H9 (cell line): ENCODE measurements at regions not wholly inside any gene's neighbourhood (a gene's known extent, or its start where the extent isn't known, plus 50 kb on each side); places are given as distances from the start of the nearest gene placed in this dataset.

Experiments
- DNase-seq: peaks from one replicate; pipeline ENCODE4 v3.0.0-alpha.2; 2017
- H2AFZ ChIP-seq: one replicate; pipeline ENCODE4 v1.6.1; 2013; ENCODE audit warnings: mild to moderate bottlenecking, low read length, control low read depth, moderate library complexity
- H2AK5ac ChIP-seq: 2 replicates; pipeline ENCODE4 v1.6.1; 2013; ENCODE audit warnings: low read length, control low read depth, mixed read lengths; ENCODE audit not compliant: insufficient read length
- H2BK120ac ChIP-seq: one replicate; pipeline ENCODE4 v1.6.1; 2013; ENCODE audit warnings: low read depth, mild to moderate bottlenecking, low read length, control low read depth, inconsistent platforms; ENCODE audit not compliant: poor library complexity, severe bottlenecking
- H2BK12ac ChIP-seq: 2 replicates; pipeline ENCODE4 v1.6.1; 2013; ENCODE audit warnings: low read length, control low read depth, mixed read lengths, low read depth; ENCODE audit not compliant: insufficient read length
- H2BK15ac ChIP-seq: 2 replicates; pipeline ENCODE4 v1.6.1; 2013; ENCODE audit warnings: low read depth, low read length, control low read depth
- H2BK20ac ChIP-seq: one replicate; pipeline ENCODE4 v1.6.1; 2013; ENCODE audit warnings: low read depth, mild to moderate bottlenecking, low read length, control low read depth, inconsistent platforms; ENCODE audit not compliant: poor library complexity, severe bottlenecking
- H2BK5ac ChIP-seq: 2 replicates; pipeline ENCODE4 v1.6.1; 2013; ENCODE audit warnings: low read length, control low read depth, mixed read lengths; ENCODE audit not compliant: insufficient read length
- H3K14ac ChIP-seq: 2 replicates; pipeline ENCODE4 v1.6.1; 2013; ENCODE audit warnings: low read length, control low read depth; ENCODE audit not compliant: insufficient read depth
- H3K18ac ChIP-seq: 2 replicates; pipeline ENCODE4 v1.6.1; 2013; ENCODE audit warnings: low read depth, mild to moderate bottlenecking, mixed read lengths, low read length, control low read depth; ENCODE audit not compliant: insufficient read length
- H3K23ac ChIP-seq: 2 replicates; pipeline ENCODE4 v1.6.1; 2013; ENCODE audit warnings: low read length, control low read depth, mixed read lengths, low read depth; ENCODE audit not compliant: insufficient read length
- H3K23me2 ChIP-seq: 2 replicates; pipeline ENCODE4 v1.6.1; 2013; ENCODE audit warnings: low read depth, mild to moderate bottlenecking, mixed read lengths, low read length, control low read depth; ENCODE audit not compliant: insufficient read length, poor library complexity, severe bottlenecking
- H3K27ac ChIP-seq: 2 replicates; pipeline ENCODE4 v1.5.1; 2013; ENCODE audit warnings: low read length, control low read depth, mixed read lengths, low read depth; ENCODE audit not compliant: insufficient read length
- H3K27me3 ChIP-seq: 2 replicates; pipeline ENCODE4 v1.6.1; 2013; ENCODE audit warnings: low read length, control low read depth, inconsistent platforms; ENCODE audit not compliant: insufficient read depth
- H3K4ac ChIP-seq: 2 replicates; pipeline ENCODE4 v1.6.1; 2013; ENCODE audit warnings: low read depth, mild to moderate bottlenecking, control low read depth, inconsistent platforms, low read length, moderate library complexity
- H3K4me1 ChIP-seq: 2 replicates; pipeline ENCODE4 v1.6.1; 2013; ENCODE audit warnings: low read length, control low read depth, inconsistent platforms; ENCODE audit not compliant: insufficient read depth
- H3K4me2 ChIP-seq: 2 replicates; pipeline ENCODE4 v1.6.1; 2013; ENCODE audit warnings: low read length, control low read depth, mixed read lengths; ENCODE audit not compliant: insufficient read length, insufficient read depth
- H3K56ac ChIP-seq: 2 replicates; pipeline ENCODE4 v1.6.1; 2013; ENCODE audit warnings: low read depth, mild to moderate bottlenecking, mixed read lengths, low read length, control low read depth; ENCODE audit not compliant: insufficient read length
- H3K79me1 ChIP-seq: 2 replicates; pipeline ENCODE4 v1.6.1; 2013; ENCODE audit warnings: low read depth, mild to moderate bottlenecking, moderate library complexity, low read length, control low read depth, inconsistent platforms; ENCODE audit not compliant: insufficient read depth, poor library complexity, severe bottlenecking
- H3K79me2 ChIP-seq: 2 replicates; pipeline ENCODE4 v1.6.1; 2013; ENCODE audit warnings: low read length, control low read depth, inconsistent platforms; ENCODE audit not compliant: insufficient read depth
- H3K9ac ChIP-seq: 2 replicates; pipeline ENCODE4 v1.6.1; 2013; ENCODE audit warnings: low read length, control low read depth, mixed read lengths; ENCODE audit not compliant: insufficient read length; ENCODE audit errors: extremely low read depth
- H3K9me3 ChIP-seq: one replicate; pipeline ENCODE4 v1.6.1; 2013; ENCODE audit warnings: low read depth, low read length, inconsistent platforms; ENCODE audit not compliant: control insufficient read depth
- H3T11ph ChIP-seq: one replicate; pipeline ENCODE4 v1.6.1; 2013; ENCODE audit warnings: mild to moderate bottlenecking, low read length, control low read depth, inconsistent platforms
- H4K20me1 ChIP-seq: one replicate; pipeline ENCODE4 v1.6.1; 2013; ENCODE audit not compliant: control insufficient read depth, insufficient read length, insufficient read depth
- H4K5ac ChIP-seq: 2 replicates; pipeline ENCODE4 v1.6.1; 2013; ENCODE audit warnings: low read depth, mild to moderate bottlenecking, mixed read lengths, low read length, control low read depth; ENCODE audit not compliant: insufficient read length
- H4K8ac ChIP-seq: replicated peaks from 2 replicates; pipeline ENCODE4 v1.6.1; 2013; ENCODE audit warnings: low read length, control low read depth, mixed read lengths, low read depth; ENCODE audit not compliant: insufficient read length
- H4K91ac ChIP-seq: 2 replicates; pipeline ENCODE4 v1.6.1; 2013; ENCODE audit warnings: low read depth, mild to moderate bottlenecking, moderate library complexity, mixed read lengths, low read length, control low read depth; ENCODE audit not compliant: insufficient read length
- H3K27ac Mint-ChIP-seq, 3 experiments: 2 replicates in 2 of 3; 3 replicates in 1 of 3; pipeline ENCODE4 v1.8.0; 2020 to 2021; ENCODE audit warnings: mixed read lengths in 3 of 3, mild to moderate bottlenecking in 1 of 3, moderate library complexity in 1 of 3
- H3K27me3 Mint-ChIP-seq: 2 replicates; pipeline ENCODE4 v1.8.0; 2021; ENCODE audit warnings: low read depth, mild to moderate bottlenecking, moderate library complexity, mixed read lengths
- H3K36me3 Mint-ChIP-seq, 3 experiments: 2 replicates in 2 of 3; 3 replicates in 1 of 3; pipeline ENCODE4 v1.8.0; 2020 to 2021; ENCODE audit warnings: low read depth in 3 of 3, mixed read lengths in 3 of 3; ENCODE audit not compliant: insufficient read depth in 1 of 3
- H3K4me1 Mint-ChIP-seq, 2 experiments: 2 replicates each; pipeline ENCODE4 v1.8.0; 2020; ENCODE audit warnings: mixed read lengths in 2 of 2
- H3K4me3 Mint-ChIP-seq, 2 experiments: 2 replicates in 1 of 2; 3 replicates in 1 of 2; pipeline ENCODE4 v1.8.0; 2020 to 2021; ENCODE audit warnings: mild to moderate bottlenecking in 2 of 2, mixed read lengths in 2 of 2, moderate library complexity in 1 of 2
- H3K9me3 Mint-ChIP-seq, 2 experiments: 2 replicates in 1 of 2; 3 replicates in 1 of 2; pipeline ENCODE4 v1.8.0; 2020; ENCODE audit warnings: mild to moderate bottlenecking in 2 of 2, mixed read lengths in 2 of 2, moderate library complexity in 1 of 2
- WGBS: extraction: QIAGEN DNeasy Blood & Tissue Kit; methylation state at CpG from one replicate; pipeline ENCODE4 v1.1.7; 2013; ENCODE audit warnings: missing lambda C conversion rate, low lambda C conversion rate, mixed read lengths; ENCODE audit not compliant: insufficient read length; ENCODE audit errors: extremely low coverage; 5-methylcytosine and 5-hydroxymethylcytosine counted together
- TF ChIP-seq, protein P1 (sequence below): fragments of 200-600 bp; sonication (generic); conservative IDR thresholded peaks from 3 replicates; pipeline ENCODE4 v1.8.0; 2021; ENCODE audit warnings: antibody characterized with exemption, mild to moderate bottlenecking

DNA sequence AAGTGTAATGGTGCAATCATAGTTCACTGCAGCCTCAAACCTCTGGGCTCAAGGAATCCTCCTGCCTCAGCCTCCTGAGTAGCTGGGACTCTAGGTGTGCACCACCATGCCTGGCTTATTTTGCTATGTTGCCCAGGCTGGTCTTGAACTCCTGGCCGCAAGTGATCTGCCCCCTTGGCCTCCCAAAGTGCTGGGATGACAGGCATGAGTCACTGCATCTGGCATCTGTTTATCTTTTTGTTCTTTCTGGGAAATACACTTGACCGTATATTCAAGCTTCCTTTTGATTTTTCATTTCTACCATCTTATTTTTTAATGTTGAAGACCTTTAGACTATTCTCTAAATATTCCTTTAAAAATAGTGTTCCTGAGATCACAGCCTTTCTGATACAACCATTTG, 82.4 kb upstream of the OSBPL8 start:
- peaks cover 0 to 3% of the 10 kb centered on the region in 2 experiments; a peak in 2 of 5 replicates for H3K9me3 Mint-ChIP-seq
- WGBS: no CpG with 5 or more reads among the region's 2 CpGs

More for the DNA sequence above, 82.4 kb upstream of the OSBPL8 start:
- no peak overlapping the region for H2BK12ac ChIP-seq
- H2BK5ac ChIP-seq: no peak overlapping the region
- no peaks in the 10 kb centered on the region for H3K27me3 Mint-ChIP-seq
- no peak overlapping the region for H3K18ac ChIP-seq
- no peak overlapping the region for H3K23ac ChIP-seq
- H3K36me3 Mint-ChIP-seq: no peaks in the 10 kb centered on the region
- no peak overlapping the region for H3T11ph ChIP-seq
- H3K4ac ChIP-seq: no peak overlapping the region
- no peak overlapping the region for H2BK120ac ChIP-seq
- H2BK15ac ChIP-seq: no peak overlapping the region
- H4K5ac ChIP-seq: no peak overlapping the region
- H4K8ac ChIP-seq: no peak overlapping the region
- no peak overlapping the region for H3K9ac ChIP-seq
- H2AFZ ChIP-seq: no peak overlapping the region
- no peaks in the 10 kb centered on the region for H3K27me3 ChIP-seq
- no peak overlapping the region for H3K56ac ChIP-seq
- no peak overlapping the region for H2BK20ac ChIP-seq
- H3K9me3 ChIP-seq: no peaks in the 10 kb centered on the region
- no peaks in the 10 kb centered on the region for H3K79me1 ChIP-seq
- no peak overlapping the region for H3K27ac ChIP-seq
- no peaks in the 10 kb centered on the region for H3K4me1 ChIP-seq
- DNase-seq: no peak
- no peaks in the 10 kb centered on the region for H3K79me2 ChIP-seq
- H4K91ac ChIP-seq: no peak overlapping the region
- H3K4me3 Mint-ChIP-seq: no peak overlapping the region
- no peak overlapping the region for H3K27ac Mint-ChIP-seq
- no peak overlapping the region for H3K14ac ChIP-seq
- no peak overlapping the region for H2AK5ac ChIP-seq
- H3K4me2 ChIP-seq: no peak overlapping the region
- H3K4me1 Mint-ChIP-seq: peaks cover 9 to 15% of the 10 kb centered on the region in 2 experiments
- no peaks in the 10 kb centered on the region for H3K23me2 ChIP-seq
- H4K20me1 ChIP-seq: no peaks in the 10 kb centered on the region
- TF ChIP-seq, protein P1, sequence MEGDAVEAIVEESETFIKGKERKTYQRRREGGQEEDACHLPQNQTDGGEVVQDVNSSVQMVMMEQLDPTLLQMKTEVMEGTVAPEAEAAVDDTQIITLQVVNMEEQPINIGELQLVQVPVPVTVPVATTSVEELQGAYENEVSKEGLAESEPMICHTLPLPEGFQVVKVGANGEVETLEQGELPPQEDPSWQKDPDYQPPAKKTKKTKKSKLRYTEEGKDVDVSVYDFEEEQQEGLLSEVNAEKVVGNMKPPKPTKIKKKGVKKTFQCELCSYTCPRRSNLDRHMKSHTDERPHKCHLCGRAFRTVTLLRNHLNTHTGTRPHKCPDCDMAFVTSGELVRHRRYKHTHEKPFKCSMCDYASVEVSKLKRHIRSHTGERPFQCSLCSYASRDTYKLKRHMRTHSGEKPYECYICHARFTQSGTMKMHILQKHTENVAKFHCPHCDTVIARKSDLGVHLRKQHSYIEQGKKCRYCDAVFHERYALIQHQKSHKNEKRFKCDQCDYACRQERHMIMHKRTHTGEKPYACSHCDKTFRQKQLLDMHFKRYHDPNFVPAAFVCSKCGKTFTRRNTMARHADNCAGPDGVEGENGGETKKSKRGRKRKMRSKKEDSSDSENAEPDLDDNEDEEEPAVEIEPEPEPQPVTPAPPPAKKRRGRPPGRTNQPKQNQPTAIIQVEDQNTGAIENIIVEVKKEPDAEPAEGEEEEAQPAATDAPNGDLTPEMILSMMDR: no peak
